Stimulated activated effector memory CD8-positive, alpha-beta T cell treated with anti-CD3 and anti-CD28 coated beads, Interleukin-12 subunit alpha, Interleukin-12 subunit beta, amount 100 ng/mL, for 72 hours (primary cell): ENCODE measurements at regions not wholly inside any gene's neighbourhood (a gene's known extent, or its start where the extent isn't known, plus 50 kb on each side); places are given as distances from the start of the nearest gene placed in this dataset.
"Not testable (repeated sequence)": the region's sequence is repeated elsewhere in the genome, so short reads cannot be mapped to it uniquely, and the experiment has no call there.

ENCODE experiments used
- ATAC-seq: fragments of 150-1000 bp; cut with Tn5 transposase; 2 replicates; pipeline ENCODE4 v1.10.0; 2021
- DNase-seq, 2 donors: peaks; one replicate each; pipeline ENCODE4 v3.0.0; 2021 to 2022; ENCODE audit warnings: low spot score in 2 of 2
- H3K27ac Mint-ChIP-seq: one replicate; pipeline ENCODE4 v1.8.0; 2022; ENCODE audit warnings: mild to moderate bottlenecking, mixed read lengths
- H3K36me3 Mint-ChIP-seq: one replicate; pipeline ENCODE4 v1.8.0; 2022; ENCODE audit warnings: mild to moderate bottlenecking, mixed read lengths
- H3K4me1 Mint-ChIP-seq: one replicate; pipeline ENCODE4 v1.8.0; 2022; ENCODE audit warnings: mixed read lengths
- H3K4me3 Mint-ChIP-seq: one replicate; pipeline ENCODE4 v1.8.0; 2022; ENCODE audit warnings: mild to moderate bottlenecking, mixed read lengths
- H3K9me3 Mint-ChIP-seq: one replicate; pipeline ENCODE4 v1.8.0; 2022; ENCODE audit warnings: mixed read lengths

GRCh38 chr6:61217714-61218113 is 1068.3 kb downstream of the KHDRBS2 start:
- no peak overlapping the region for H3K4me3 Mint-ChIP-seq
- H3K27ac Mint-ChIP-seq = no peak overlapping the region
- ATAC-seq (no peak), DNase-seq (no peak)
- peaks cover 5% of the 10 kb centered on the region for H3K9me3 Mint-ChIP-seq
- no peaks in the 10 kb centered on the region for H3K36me3 Mint-ChIP-seq
- no peaks in the 10 kb centered on the region for H3K4me1 Mint-ChIP-seq

GRCh38 chr6:61210549-61210948 is 1075.5 kb downstream of the KHDRBS2 start:
- ATAC-seq = no peak
- Mint-ChIP-seq H3K9me3 (no peaks in the 10 kb centered on the region), H3K27ac (no peak overlapping the region), H3K4me1 (no peaks in the 10 kb centered on the region), H3K36me3 (no peaks in the 10 kb centered on the region), H3K4me3 (no peak overlapping the region)
- DNase-seq = no peak

GRCh38 chr6:61203966-61204496 is 1082.0 kb downstream of the KHDRBS2 start:
- H3K27ac Mint-ChIP-seq = no peak overlapping the region

GRCh38 chr6:61200444-61200843 is 1085.6 kb downstream of the KHDRBS2 start:
- H3K27ac Mint-ChIP-seq = no peak overlapping the region
- H3K36me3 Mint-ChIP-seq = no peaks in the 10 kb centered on the region
- ATAC-seq = no peak
- no peaks in the 10 kb centered on the region for H3K4me1 Mint-ChIP-seq
- H3K4me3 Mint-ChIP-seq = no peak overlapping the region
- DNase-seq = no peak
- peaks cover 14% of the 10 kb centered on the region for H3K9me3 Mint-ChIP-seq

More at GRCh38 chr6:61203966-61204496, 1082.0 kb downstream of the KHDRBS2 start:
- Mint-ChIP-seq H3K4me3 (no peak overlapping the region), H3K4me1 (no peaks in the 10 kb centered on the region), H3K9me3 (peaks cover 5% of the 10 kb centered on the region), H3K36me3 (no peaks in the 10 kb centered on the region)
- no peak for DNase-seq
- ATAC-seq = no peak

GRCh38 chr6:61193771-61194170 is 1092.3 kb downstream of the KHDRBS2 start:
- H3K36me3 Mint-ChIP-seq = no peaks in the 10 kb centered on the region
- no peak overlapping the region for H3K27ac Mint-ChIP-seq
- peaks cover 25% of the 10 kb centered on the region for H3K9me3 Mint-ChIP-seq
- no peak overlapping the region for H3K4me3 Mint-ChIP-seq
- ATAC-seq = no peak
- DNase-seq = no peak
- H3K4me1 Mint-ChIP-seq = no peaks in the 10 kb centered on the region

GRCh38 chr6:61192610-61193009 is 1093.4 kb downstream of the KHDRBS2 start:
- ATAC-seq (no peak), DNase-seq (no peak)
- no peak overlapping the region for H3K27ac Mint-ChIP-seq
- H3K4me3 Mint-ChIP-seq = no peak overlapping the region
- H3K9me3 Mint-ChIP-seq = peaks cover 19% of the 10 kb centered on the region
- H3K36me3 Mint-ChIP-seq = no peaks in the 10 kb centered on the region
- H3K4me1 Mint-ChIP-seq = no peaks in the 10 kb centered on the region

GRCh38 chr6:61168878-61169277 is 1117.1 kb downstream of the KHDRBS2 start:
- no peaks in the 10 kb centered on the region for H3K36me3 Mint-ChIP-seq

GRCh38 chr6:61149039-61149438 is 1137.0 kb downstream of the KHDRBS2 start:
- not testable (repeated sequence) for H3K27ac Mint-ChIP-seq, H3K36me3 Mint-ChIP-seq, H3K4me3 Mint-ChIP-seq, ATAC-seq, DNase-seq, H3K4me1 Mint-ChIP-seq
- H3K9me3 Mint-ChIP-seq = peaks cover 14% of the 10 kb centered on the region

More at GRCh38 chr6:61168878-61169277, 1117.1 kb downstream of the KHDRBS2 start:
- Mint-ChIP-seq H3K9me3 (peaks cover 23% of the 10 kb centered on the region), H3K27ac (no peak overlapping the region), H3K4me1 (no peaks in the 10 kb centered on the region), H3K4me3 (no peak overlapping the region)
- ATAC-seq = no peak
- DNase-seq = no peak

GRCh38 chr6:61142261-61142660 is 1143.8 kb downstream of the KHDRBS2 start:
- ATAC-seq, H3K36me3 Mint-ChIP-seq, H3K4me1 Mint-ChIP-seq, H3K27ac Mint-ChIP-seq, H3K9me3 Mint-ChIP-seq, DNase-seq, H3K4me3 Mint-ChIP-seq: not testable (repeated sequence)

GRCh38 chr6:61134028-61134427 is 1152.0 kb downstream of the KHDRBS2 start:
- DNase-seq (no peak), ATAC-seq (no peak)
- Mint-ChIP-seq H3K4me3 (no peak overlapping the region), H3K9me3 (peaks cover 10% of the 10 kb centered on the region), H3K27ac (no peak overlapping the region), H3K36me3 (no peaks in the 10 kb centered on the region), H3K4me1 (no peaks in the 10 kb centered on the region)

- not testable (repeated sequence) for H3K4me3 Mint-ChIP-seq, DNase-seq, H3K9me3 Mint-ChIP-seq, H3K4me1 Mint-ChIP-seq, ATAC-seq, H3K36me3 Mint-ChIP-seq, H3K27ac Mint-ChIP-seq
Observed at GRCh38 chr6:61114185-61114584, 1171.8 kb downstream of the KHDRBS2 start.

- not testable (repeated sequence) for DNase-seq, H3K36me3 Mint-ChIP-seq, ATAC-seq, H3K4me3 Mint-ChIP-seq, H3K27ac Mint-ChIP-seq, H3K4me1 Mint-ChIP-seq
- H3K9me3 Mint-ChIP-seq = peaks cover 11% of the 10 kb centered on the region
Observed at GRCh38 chr6:61107914-61108313, 1178.1 kb downstream of the KHDRBS2 start.

GRCh38 chr6:61103660-61104059 is 1182.4 kb downstream of the KHDRBS2 start:
- H3K4me3 Mint-ChIP-seq = not testable (repeated sequence)

GRCh38 chr6:61100072-61100471 is 1186.0 kb downstream of the KHDRBS2 start:
- no peak overlapping the region for H3K4me3 Mint-ChIP-seq
- peaks cover 18% of the 10 kb centered on the region for H3K9me3 Mint-ChIP-seq
- no peaks in the 10 kb centered on the region for H3K36me3 Mint-ChIP-seq
- no peak for ATAC-seq
- no peaks in the 10 kb centered on the region for H3K4me1 Mint-ChIP-seq
- H3K27ac Mint-ChIP-seq = no peak overlapping the region
- DNase-seq = no peak

More at GRCh38 chr6:61103660-61104059, 1182.4 kb downstream of the KHDRBS2 start:
- H3K36me3 Mint-ChIP-seq, H3K9me3 Mint-ChIP-seq, H3K27ac Mint-ChIP-seq, DNase-seq, H3K4me1 Mint-ChIP-seq, ATAC-seq: not testable (repeated sequence)

- H3K4me1 Mint-ChIP-seq, ATAC-seq, H3K27ac Mint-ChIP-seq, H3K36me3 Mint-ChIP-seq, DNase-seq, H3K4me3 Mint-ChIP-seq: not testable (repeated sequence)
- peaks cover 16% of the 10 kb centered on the region for H3K9me3 Mint-ChIP-seq
Observed at GRCh38 chr6:61099561-61099960, 1186.5 kb downstream of the KHDRBS2 start.

- not testable (repeated sequence) for H3K9me3 Mint-ChIP-seq, H3K27ac Mint-ChIP-seq, H3K4me1 Mint-ChIP-seq, ATAC-seq, DNase-seq, H3K4me3 Mint-ChIP-seq, H3K36me3 Mint-ChIP-seq
Observed at GRCh38 chr6:61087986-61088385, 1198.0 kb downstream of the KHDRBS2 start.

GRCh38 chr6:61044011-61044410 is 1242.0 kb downstream of the KHDRBS2 start:
- peaks cover 19% of the 10 kb centered on the region for H3K9me3 Mint-ChIP-seq
- no peak overlapping the region for H3K27ac Mint-ChIP-seq
- ATAC-seq = peak; percentile 31
- no peaks in the 10 kb centered on the region for H3K4me1 Mint-ChIP-seq
- H3K4me3 Mint-ChIP-seq = no peak overlapping the region
- no peaks in the 10 kb centered on the region for H3K36me3 Mint-ChIP-seq
- DNase-seq = no peak
